MV-4-11 (cell line): ENCODE measurements at regions not wholly inside any gene's neighbourhood (a gene's known extent, or its start where the extent isn't known, plus 50 kb on each side); places are given as distances from the start of the nearest gene placed in this dataset.
"Not testable (repeated sequence)": the region's sequence is repeated elsewhere in the genome, so short reads cannot be mapped to it uniquely, and the experiment has no call there.

ENCODE experiments used
- DNase-seq: peaks from one replicate; lab custom pipeline; 2025; lab: John Stamatoyannopoulos, UW

- DNase-seq: no peak
Measured at GRCh38 chr4:81595798-81596610, 124.3 kb upstream of the RASGEF1B start.

- DNase-seq: no peak
Measured at GRCh38 chr4:81595287-81595686, 123.6 kb upstream of the RASGEF1B start.

DNA sequence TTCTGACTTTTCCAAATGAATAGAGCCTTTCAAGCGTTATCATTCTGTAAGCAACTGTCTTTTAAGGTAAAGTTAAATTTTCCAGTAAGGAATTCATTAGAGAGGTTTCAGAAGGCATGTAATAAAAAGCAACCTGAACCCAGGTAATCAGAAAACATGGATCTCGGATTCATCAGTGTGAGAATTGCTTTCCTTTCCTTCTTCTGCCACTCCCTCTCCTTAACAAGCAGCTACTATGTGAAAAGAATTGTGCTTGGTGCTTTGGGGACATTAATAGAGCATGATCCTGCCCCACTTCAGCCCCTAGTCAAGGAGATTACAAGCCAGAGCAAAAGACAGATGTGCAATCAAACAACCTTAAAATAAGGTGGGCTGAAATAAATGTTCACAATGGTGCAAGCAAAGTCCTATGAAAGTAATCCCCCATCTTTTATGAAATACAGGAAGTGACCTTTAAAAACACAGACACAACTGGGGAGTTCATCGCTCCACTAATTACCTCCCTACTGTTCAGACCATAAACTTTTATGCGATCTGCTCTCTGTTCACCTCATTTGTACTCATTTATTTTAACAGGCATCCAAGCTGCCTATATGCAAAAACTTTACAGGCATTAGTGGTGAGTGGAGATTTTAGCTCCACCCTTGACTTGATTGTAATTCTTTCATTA lies 122.9 kb upstream of the RASGEF1B start:
- no peak for DNase-seq

GRCh38 chr4:81592701-81593100 lies 121.0 kb upstream of the RASGEF1B start:
- DNase-seq: no peak

DNA sequence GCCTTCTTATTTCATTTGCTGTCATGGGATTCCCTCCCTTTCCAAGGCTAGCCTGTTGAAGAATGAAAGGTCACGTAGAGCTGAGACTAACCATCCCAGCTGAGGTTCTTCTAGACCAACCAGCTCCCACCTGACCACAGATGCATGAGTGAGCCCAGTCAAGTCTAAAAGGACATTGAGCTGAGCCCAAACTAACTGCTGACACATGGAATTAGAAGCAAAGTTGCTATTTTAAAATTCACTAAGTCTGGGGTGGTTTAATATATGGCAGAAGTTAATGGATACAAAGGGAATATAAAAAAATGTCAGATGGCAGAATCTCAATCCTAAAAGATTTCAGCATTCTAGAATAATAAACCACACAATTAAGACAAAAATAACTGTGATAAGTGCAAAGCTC lies 118.9 kb upstream of the RASGEF1B start:
- DNase-seq: no peak

- DNase-seq: no peak
Measured at GRCh38 chr4:81589262-81589661, 117.6 kb upstream of the RASGEF1B start.

DNA sequence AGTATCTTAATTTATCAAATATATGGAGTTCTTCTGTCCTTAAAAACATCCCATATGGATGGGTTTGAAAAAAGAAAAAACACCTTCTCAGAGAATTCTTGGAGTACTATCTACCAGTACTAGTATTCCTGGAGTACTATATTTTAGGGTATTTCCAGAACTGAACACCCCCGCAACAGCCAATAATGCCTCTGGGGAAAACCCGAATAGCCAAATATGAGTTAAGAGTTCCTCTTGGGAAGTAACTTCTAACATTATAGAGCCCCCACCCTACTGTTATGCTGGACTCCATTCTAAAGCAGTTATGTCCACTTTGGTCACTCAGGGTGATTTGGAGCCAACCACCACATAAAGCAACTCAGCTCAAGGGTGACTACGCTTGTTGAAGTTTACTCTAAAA lies 115.0 kb upstream of the RASGEF1B start:
- no peak for DNase-seq

DNA sequence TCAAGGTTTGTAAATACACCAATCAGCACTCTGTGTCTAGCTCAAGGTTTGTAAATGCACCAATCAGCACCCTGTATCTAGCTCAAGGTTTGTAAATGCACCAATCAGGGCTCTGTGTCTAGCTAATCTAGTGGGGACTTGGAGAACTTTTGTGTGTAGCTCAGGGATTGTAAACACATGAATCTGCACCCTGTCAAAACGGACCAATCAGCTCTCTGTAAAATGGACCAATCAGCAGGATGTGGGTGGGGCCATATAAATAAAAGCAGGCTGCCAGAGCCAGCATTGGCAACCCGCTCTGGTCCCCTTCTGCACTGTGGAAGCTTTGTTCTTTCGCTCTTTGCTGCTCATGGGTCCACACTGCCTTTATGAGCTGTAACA lies 109.3 kb upstream of the RASGEF1B start:
- DNase-seq: not testable (repeated sequence)

GRCh38 chr4:81580346-81580993 lies 108.8 kb upstream of the RASGEF1B start:
- no peak for DNase-seq

- DNase-seq: no peak
Measured at GRCh38 chr4:81577392-81577791, 105.7 kb upstream of the RASGEF1B start.

GRCh38 chr4:81574991-81575390 lies 103.3 kb upstream of the RASGEF1B start:
- no peak for DNase-seq

DNA sequence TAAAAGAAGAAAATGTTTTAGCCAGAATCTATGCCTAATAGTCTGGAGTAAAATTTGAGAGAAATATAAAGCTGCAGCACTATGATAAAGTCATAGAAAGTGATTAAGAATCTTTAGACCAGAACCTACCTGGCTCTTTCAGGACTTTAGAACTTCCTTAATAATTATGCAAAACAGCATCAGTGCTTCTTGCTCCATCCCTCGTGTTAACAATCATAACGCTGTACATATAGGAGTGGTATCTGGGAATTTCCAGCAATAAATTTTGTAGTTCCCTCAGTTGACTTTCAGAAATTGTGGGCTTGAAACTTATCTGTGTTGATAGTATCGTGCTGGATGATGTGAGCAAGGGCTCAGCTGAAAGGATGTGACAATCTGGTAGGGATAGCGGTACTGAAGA lies 102.1 kb upstream of the RASGEF1B start:
- DNase-seq: no peak

GRCh38 chr4:81572402-81572801 lies 100.7 kb upstream of the RASGEF1B start:
- no peak for DNase-seq

- no peak for DNase-seq
Measured at GRCh38 chr4:81571105-81571504, 99.4 kb upstream of the RASGEF1B start.

GRCh38 chr4:81566161-81566591 lies 94.5 kb upstream of the RASGEF1B start:
- DNase-seq: no peak

DNA sequence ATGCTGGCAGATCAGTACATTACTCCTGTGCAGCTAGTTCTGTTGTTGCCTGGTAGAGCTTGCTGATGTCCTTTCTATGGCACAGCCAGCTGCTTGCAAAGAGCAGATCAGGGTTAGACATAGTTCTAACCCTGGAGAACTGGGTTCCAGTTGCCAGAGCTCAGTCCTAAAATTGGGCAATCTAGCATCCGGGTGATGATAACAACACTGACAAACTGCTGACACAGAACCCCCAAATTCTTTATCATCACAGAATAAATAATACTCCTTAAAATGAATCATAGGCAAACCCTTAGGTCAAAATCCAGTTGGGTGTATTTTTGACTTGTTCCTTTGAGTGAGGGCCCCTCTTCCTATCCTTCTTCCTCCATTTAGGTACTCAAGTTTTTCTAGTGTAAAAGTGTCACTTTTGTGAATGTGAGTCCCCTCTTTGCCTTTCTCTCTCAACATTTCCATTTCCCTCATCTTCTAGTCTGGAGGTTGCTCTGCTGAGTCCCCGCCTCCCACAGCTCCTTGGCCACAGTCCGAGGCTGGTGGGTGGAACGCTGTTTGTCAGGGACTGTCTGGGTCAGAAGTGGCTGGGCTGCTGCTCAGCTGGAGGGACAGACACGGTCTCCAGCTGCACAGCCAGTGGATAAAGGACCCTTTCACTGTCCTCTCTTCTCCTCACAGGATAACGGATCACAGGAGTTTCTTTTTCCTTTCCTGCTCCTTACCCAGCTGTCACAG lies 93.6 kb upstream of the RASGEF1B start:
- no peak for DNase-seq

- no peak for DNase-seq
Measured at GRCh38 chr4:81564025-81564424, 92.3 kb upstream of the RASGEF1B start.

- peak; percentile 94 for DNase-seq
Measured at GRCh38 chr4:81562093-81562492, 90.4 kb upstream of the RASGEF1B start.

DNA sequence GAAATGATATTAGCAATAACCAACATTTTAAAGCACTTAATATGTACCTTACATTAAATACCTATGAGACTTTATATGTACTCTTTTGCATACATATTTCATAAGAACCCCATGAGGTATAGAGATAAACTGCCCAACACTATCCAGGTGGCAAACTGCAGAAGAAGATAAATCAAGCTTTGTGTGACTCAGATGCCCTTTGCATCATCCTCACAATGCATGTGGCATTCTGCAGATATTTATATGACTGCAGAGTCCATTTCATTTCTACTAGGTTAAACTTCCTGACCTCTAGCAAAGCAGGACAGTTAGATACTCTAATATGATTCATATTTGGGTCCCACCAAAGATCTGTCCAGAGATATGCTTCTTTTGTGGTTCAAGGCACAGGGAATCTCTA lies 85.6 kb upstream of the RASGEF1B start:
- no peak for DNase-seq

- no peak for DNase-seq
Measured at GRCh38 chr4:81555489-81555888, 83.8 kb upstream of the RASGEF1B start.

DNA sequence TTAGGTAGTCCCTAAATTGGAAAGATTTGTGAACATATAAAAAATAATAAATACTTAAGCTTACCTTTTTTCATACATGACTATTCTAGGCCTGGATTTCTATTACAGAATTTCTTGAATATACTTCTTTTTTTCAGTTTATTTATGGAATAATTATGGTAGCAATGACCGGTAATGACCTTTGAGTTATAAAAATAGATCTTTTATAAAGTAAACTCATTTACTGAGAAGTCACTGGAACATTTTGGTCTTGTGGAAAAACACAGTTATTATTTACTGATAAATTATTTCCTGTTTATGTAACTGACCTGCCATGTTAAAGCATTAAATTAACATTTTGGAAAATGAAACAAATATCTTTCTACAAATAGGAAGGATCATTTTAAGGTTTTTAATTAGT lies 80.4 kb upstream of the RASGEF1B start:
- no peak for DNase-seq

DNA sequence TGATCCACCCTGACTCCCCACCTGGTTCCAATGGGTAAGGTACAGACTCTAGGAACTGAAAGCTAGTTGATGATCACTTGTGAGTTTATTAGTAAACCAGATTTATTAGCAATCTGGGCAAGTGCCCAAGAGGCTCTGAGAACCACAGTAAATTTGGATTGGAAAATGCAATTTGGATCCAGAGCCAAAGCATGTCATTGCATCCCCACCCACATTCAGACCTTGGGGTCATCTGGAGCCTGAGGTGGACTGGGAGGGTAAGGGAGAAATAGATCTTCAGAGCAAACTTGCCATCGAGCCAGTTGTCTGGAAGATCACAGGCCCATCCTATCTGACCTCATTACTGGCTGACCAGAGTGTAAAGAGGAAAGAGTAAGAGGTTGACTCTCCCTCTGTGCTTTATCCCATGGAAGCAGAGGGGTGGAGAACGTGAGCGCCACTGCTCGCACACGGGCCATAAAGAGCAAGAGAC lies 78.7 kb upstream of the RASGEF1B start:
- no peak for DNase-seq
